ENCODE measurements at regions not wholly inside any gene's neighbourhood (a gene's known extent, or its start where the extent isn't known, plus 50 kb on each side); places are given as distances from the start of the nearest gene placed in this dataset.
A peak's percentile ranks its signal among the peaks of the same experiment; 100 is the strongest.

- Histone ChIP-seq H3K4me1 (ENCODE audit: control insufficient read depth, insufficient read depth, low read length, unreplicated experiment) (peaks cover 19% of the 10 kb centered on the region), H2AFZ (ENCODE audit: low read length, unreplicated experiment) (no peak overlapping the region), H3K79me2 (ENCODE audit: control insufficient read depth, insufficient read depth, low read length, unreplicated experiment) (no peaks in the 10 kb centered on the region), H3K36me3 (ENCODE audit: insufficient read depth, low read length) (no peaks in the 10 kb centered on the region), H3K4me3 (ENCODE audit: low read depth, low read length) (no peak overlapping the region), H3K27ac (ENCODE audit: low read depth, low read length) (no peak overlapping the region), H3K27me3 (ENCODE audit: insufficient read depth, low read length) (no peaks in the 10 kb centered on the region)
Observed at GRCh38 chr2:181129364-181130056, 149.1 kb downstream of the UBE2E3 start.

- Histone ChIP-seq H3K4me1 (ENCODE audit: control insufficient read depth, insufficient read depth, low read length, unreplicated experiment) (peaks cover 9% of the 10 kb centered on the region), H3K36me3 (ENCODE audit: insufficient read depth, low read length) (peaks cover 1% of the 10 kb centered on the region; the same call in 1 of the 2 replicates), H3K27me3 (ENCODE audit: insufficient read depth, low read length) (no peaks in the 10 kb centered on the region), H3K27ac (ENCODE audit: low read depth, low read length) (no peak overlapping the region), H3K79me2 (ENCODE audit: control insufficient read depth, insufficient read depth, low read length, unreplicated experiment) (no peaks in the 10 kb centered on the region), H3K4me3 (ENCODE audit: low read depth, low read length) (no peak overlapping the region), H2AFZ (ENCODE audit: low read length, unreplicated experiment) (peak overlapping the region; percentile 87)
Observed at GRCh38 chr2:181130686-181131085, 150.3 kb downstream of the UBE2E3 start.

GRCh38 chr2:181131584-181131983, 151.2 kb downstream of the UBE2E3 start:
- H3K36me3 ChIP-seq (ENCODE audit: insufficient read depth, low read length) = peaks cover 4% of the 10 kb centered on the region; the same call in 1 of the 2 replicates
- no peaks in the 10 kb centered on the region for H3K27me3 ChIP-seq (ENCODE audit: insufficient read depth, low read length)
- H3K4me3 ChIP-seq (ENCODE audit: low read depth, low read length) = peak overlapping the region; percentile 43
- no peaks in the 10 kb centered on the region for H3K79me2 ChIP-seq (ENCODE audit: control insufficient read depth, insufficient read depth, low read length, unreplicated experiment)
- H2AFZ ChIP-seq (ENCODE audit: low read length, unreplicated experiment) = peak overlapping the region; percentile 87
- H3K4me1 ChIP-seq (ENCODE audit: control insufficient read depth, insufficient read depth, low read length, unreplicated experiment) = peaks cover 9% of the 10 kb centered on the region
- H3K27ac ChIP-seq (ENCODE audit: low read depth, low read length) = no peak overlapping the region

GRCh38 chr2:181138816-181139215, 158.4 kb downstream of the UBE2E3 start:
- Histone ChIP-seq H3K27me3 (ENCODE audit: insufficient read depth, low read length) (no peaks in the 10 kb centered on the region), H3K79me2 (ENCODE audit: control insufficient read depth, insufficient read depth, low read length, unreplicated experiment) (no peaks in the 10 kb centered on the region), H3K4me3 (ENCODE audit: low read depth, low read length) (no peak overlapping the region), H3K4me1 (ENCODE audit: control insufficient read depth, insufficient read depth, low read length, unreplicated experiment) (peaks cover 12% of the 10 kb centered on the region), H2AFZ (ENCODE audit: low read length, unreplicated experiment) (no peak overlapping the region), H3K27ac (ENCODE audit: low read depth, low read length) (no peak overlapping the region), H3K36me3 (ENCODE audit: insufficient read depth, low read length) (peaks cover 4% of the 10 kb centered on the region; the same call in 1 of the 2 replicates)

- H3K79me2 ChIP-seq (ENCODE audit: control insufficient read depth, insufficient read depth, low read length, unreplicated experiment) = no peaks in the 10 kb centered on the region
- no peaks in the 10 kb centered on the region for H3K27me3 ChIP-seq (ENCODE audit: insufficient read depth, low read length)
- peaks cover 4% of the 10 kb centered on the region; the same call in 1 of the 2 replicates for H3K36me3 ChIP-seq (ENCODE audit: insufficient read depth, low read length)
- H3K4me1 ChIP-seq (ENCODE audit: control insufficient read depth, insufficient read depth, low read length, unreplicated experiment) = peaks cover 12% of the 10 kb centered on the region
- no peak overlapping the region for H2AFZ ChIP-seq (ENCODE audit: low read length, unreplicated experiment)
- no peak overlapping the region for H3K4me3 ChIP-seq (ENCODE audit: low read depth, low read length)
- H3K27ac ChIP-seq (ENCODE audit: low read depth, low read length) = no peak overlapping the region
Observed at GRCh38 chr2:181139831-181140230, 159.4 kb downstream of the UBE2E3 start.

- H3K4me1 ChIP-seq (ENCODE audit: control insufficient read depth, insufficient read depth, low read length, unreplicated experiment) = peaks cover 12% of the 10 kb centered on the region
- H2AFZ ChIP-seq (ENCODE audit: low read length, unreplicated experiment) = no peak overlapping the region
- H3K27me3 ChIP-seq (ENCODE audit: insufficient read depth, low read length) = no peaks in the 10 kb centered on the region
- no peaks in the 10 kb centered on the region for H3K79me2 ChIP-seq (ENCODE audit: control insufficient read depth, insufficient read depth, low read length, unreplicated experiment)
- no peak overlapping the region for H3K27ac ChIP-seq (ENCODE audit: low read depth, low read length)
- no peak overlapping the region for H3K4me3 ChIP-seq (ENCODE audit: low read depth, low read length)
- peaks cover 4% of the 10 kb centered on the region; the same call in 1 of the 2 replicates for H3K36me3 ChIP-seq (ENCODE audit: insufficient read depth, low read length)
Observed at GRCh38 chr2:181140414-181140813, 160.0 kb downstream of the UBE2E3 start.

GRCh38 chr2:181140928-181141327, 160.5 kb downstream of the UBE2E3 start:
- H3K4me3 ChIP-seq (ENCODE audit: low read depth, low read length) = no peak overlapping the region
- no peaks in the 10 kb centered on the region for H3K27me3 ChIP-seq (ENCODE audit: insufficient read depth, low read length)
- H3K36me3 ChIP-seq (ENCODE audit: insufficient read depth, low read length) = no peaks in the 10 kb centered on the region
- H3K4me1 ChIP-seq (ENCODE audit: control insufficient read depth, insufficient read depth, low read length, unreplicated experiment) = peaks cover 12% of the 10 kb centered on the region
- H2AFZ ChIP-seq (ENCODE audit: low read length, unreplicated experiment) = no peak overlapping the region
- no peaks in the 10 kb centered on the region for H3K79me2 ChIP-seq (ENCODE audit: control insufficient read depth, insufficient read depth, low read length, unreplicated experiment)
- H3K27ac ChIP-seq (ENCODE audit: low read depth, low read length) = no peak overlapping the region

- Histone ChIP-seq H3K4me1 (ENCODE audit: control insufficient read depth, insufficient read depth, low read length, unreplicated experiment) (peaks cover 12% of the 10 kb centered on the region), H3K4me3 (ENCODE audit: low read depth, low read length) (no peak overlapping the region), H3K27me3 (ENCODE audit: insufficient read depth, low read length) (no peaks in the 10 kb centered on the region), H3K79me2 (ENCODE audit: control insufficient read depth, insufficient read depth, low read length, unreplicated experiment) (no peaks in the 10 kb centered on the region), H3K27ac (ENCODE audit: low read depth, low read length) (no peak overlapping the region), H2AFZ (ENCODE audit: low read length, unreplicated experiment) (peak overlapping the region; percentile 17), H3K36me3 (ENCODE audit: insufficient read depth, low read length) (no peaks in the 10 kb centered on the region)
Observed at GRCh38 chr2:181141676-181142075, 161.3 kb downstream of the UBE2E3 start.

GRCh38 chr2:181142514-181142913, 162.1 kb downstream of the UBE2E3 start:
- H3K36me3 ChIP-seq (ENCODE audit: insufficient read depth, low read length) = no peaks in the 10 kb centered on the region
- H2AFZ ChIP-seq (ENCODE audit: low read length, unreplicated experiment) = peak overlapping the region; percentile 40
- H3K4me3 ChIP-seq (ENCODE audit: low read depth, low read length) = no peak overlapping the region
- H3K27me3 ChIP-seq (ENCODE audit: insufficient read depth, low read length) = no peaks in the 10 kb centered on the region
- H3K79me2 ChIP-seq (ENCODE audit: control insufficient read depth, insufficient read depth, low read length, unreplicated experiment) = no peaks in the 10 kb centered on the region
- H3K4me1 ChIP-seq (ENCODE audit: control insufficient read depth, insufficient read depth, low read length, unreplicated experiment) = peaks cover 12% of the 10 kb centered on the region
- H3K27ac ChIP-seq (ENCODE audit: low read depth, low read length) = no peak overlapping the region

GRCh38 chr2:181143790-181144300, 163.4 kb downstream of the UBE2E3 start:
- no peaks in the 10 kb centered on the region for H3K27me3 ChIP-seq (ENCODE audit: insufficient read depth, low read length)
- no peaks in the 10 kb centered on the region for H3K79me2 ChIP-seq (ENCODE audit: control insufficient read depth, insufficient read depth, low read length, unreplicated experiment)
- H2AFZ ChIP-seq (ENCODE audit: low read length, unreplicated experiment) = no peak overlapping the region
- H3K27ac ChIP-seq (ENCODE audit: low read depth, low read length) = no peak overlapping the region
- peaks cover 12% of the 10 kb centered on the region for H3K4me1 ChIP-seq (ENCODE audit: control insufficient read depth, insufficient read depth, low read length, unreplicated experiment)
- H3K36me3 ChIP-seq (ENCODE audit: insufficient read depth, low read length) = no peaks in the 10 kb centered on the region
- no peak overlapping the region for H3K4me3 ChIP-seq (ENCODE audit: low read depth, low read length)

GRCh38 chr2:181145645-181146044, 165.2 kb downstream of the UBE2E3 start:
- Histone ChIP-seq H3K27me3 (ENCODE audit: insufficient read depth, low read length) (no peaks in the 10 kb centered on the region), H3K36me3 (ENCODE audit: insufficient read depth, low read length) (no peaks in the 10 kb centered on the region), H3K79me2 (ENCODE audit: control insufficient read depth, insufficient read depth, low read length, unreplicated experiment) (no peaks in the 10 kb centered on the region), H2AFZ (ENCODE audit: low read length, unreplicated experiment) (no peak overlapping the region), H3K4me3 (ENCODE audit: low read depth, low read length) (no peak overlapping the region), H3K4me1 (ENCODE audit: control insufficient read depth, insufficient read depth, low read length, unreplicated experiment) (peaks cover 11% of the 10 kb centered on the region), H3K27ac (ENCODE audit: low read depth, low read length) (no peak overlapping the region)
